SK-N-SH (cell line): ENCODE measurements at regions not wholly inside any gene's neighbourhood (a gene's known extent, or its start where the extent isn't known, plus 50 kb on each side); places are given as distances from the start of the nearest gene placed in this dataset.

Source experiments
- EZH2phosphoT487 ChIP-seq: fragments of 200-600 bp; sonication (generic); IDR thresholded peaks from 2 replicates; pipeline ENCODE4 v1.6.1; 2017; ENCODE audit warnings: low read depth, mixed run types, mild to moderate bottlenecking, antibody characterized with exemption, moderate library complexity, borderline replicate concordance
- FOXJ3 ChIP-seq: sonication (generic); formaldehyde crosslinking; IDR thresholded peaks from 2 replicates; pipeline ENCODE4 v1.5.1; 2020; ENCODE audit warnings: mild to moderate bottlenecking, missing genetic modification reagents
- FOXM1 ChIP-seq: IDR thresholded peaks from 2 replicates; pipeline ENCODE4 v1.4.0; 2012; ENCODE audit warnings: low read depth, mild to moderate bottlenecking
- GABPA ChIP-seq: IDR thresholded peaks from 2 replicates; pipeline ENCODE4 v1.4.0; 2012; ENCODE audit warnings: low read depth, mild to moderate bottlenecking
- JUND ChIP-seq: IDR thresholded peaks from 2 replicates; pipeline ENCODE4 v1.4.0; 2012
- POLR2AphosphoS5 ChIP-seq: IDR thresholded peaks from 2 replicates; pipeline ENCODE4 v1.6.1; 2012; ENCODE audit warnings: low read depth, low read length
- RAD21 ChIP-seq: IDR thresholded peaks from 2 replicates; pipeline ENCODE4 v1.6.1; 2012; ENCODE audit warnings: mild to moderate bottlenecking, low read length
- SIN3A ChIP-seq: IDR thresholded peaks from 2 replicates; pipeline ENCODE4 v1.6.1; 2012; ENCODE audit warnings: low read depth, mild to moderate bottlenecking, low read length, moderate library complexity, borderline replicate concordance
- SMC3 ChIP-seq: IDR thresholded peaks from 2 replicates; pipeline ENCODE4 v1.6.1; 2012; ENCODE audit warnings: low read depth, low read length, improper control_type of control experiment
- TAF1 ChIP-seq: IDR thresholded peaks from 2 replicates; pipeline ENCODE4 v1.6.1; 2012; ENCODE audit warnings: low read depth, mild to moderate bottlenecking, low read length, moderate library complexity, borderline replicate concordance
- TEAD4 ChIP-seq: IDR thresholded peaks from 2 replicates; pipeline ENCODE4 v1.4.0; 2012; ENCODE audit warnings: mild to moderate bottlenecking, borderline replicate concordance; ENCODE audit not compliant: insufficient read depth
- YY1 ChIP-seq: IDR thresholded peaks from 2 replicates; pipeline ENCODE4 v1.4.0; 2012; ENCODE audit warnings: low read depth, mild to moderate bottlenecking
- TF ChIP-seq, protein P1 (sequence below): fragments of 200-600 bp; sonication (generic); IDR thresholded peaks from 2 replicates; pipeline ENCODE4 v1.6.1; 2017; ENCODE audit warnings: antibody characterized with exemption, mild to moderate bottlenecking, moderate library complexity
- TF ChIP-seq, protein P2 (sequence below): IDR thresholded peaks from 2 replicates; pipeline ENCODE4 v1.4.0; 2012; ENCODE audit warnings: low read depth

DNA sequence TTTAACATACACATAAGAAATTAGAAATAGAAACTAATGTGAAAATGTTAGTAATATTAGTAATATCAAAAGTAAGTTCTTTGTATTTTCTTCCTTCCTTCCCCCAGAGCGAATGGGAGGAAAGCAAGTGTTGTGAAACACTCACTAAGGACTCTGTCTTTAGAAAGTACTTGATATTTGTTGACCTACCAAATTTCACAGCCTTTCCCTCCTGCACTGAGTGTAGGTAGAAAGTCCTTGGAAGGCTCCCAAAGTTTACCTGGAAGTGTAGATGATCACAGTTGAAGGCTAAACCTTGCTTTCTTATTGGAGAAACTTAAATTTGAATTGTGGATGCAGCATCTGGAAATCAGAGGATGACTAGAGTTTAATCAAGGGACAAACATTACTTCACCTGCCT is 1459.5 kb upstream of the SPRY2 start:
- TF ChIP-seq TAF1 (no peak), RAD21 (no peak), SMC3 (no peak), POLR2AphosphoS5 (no peak), GABPA (no peak), FOXM1 (no peak), YY1 (no peak), FOXJ3 (no peak), JUND (no peak), EZH2phosphoT487 (no peak), SIN3A (no peak), TEAD4 (no peak)
- TF ChIP-seq, protein P1, sequence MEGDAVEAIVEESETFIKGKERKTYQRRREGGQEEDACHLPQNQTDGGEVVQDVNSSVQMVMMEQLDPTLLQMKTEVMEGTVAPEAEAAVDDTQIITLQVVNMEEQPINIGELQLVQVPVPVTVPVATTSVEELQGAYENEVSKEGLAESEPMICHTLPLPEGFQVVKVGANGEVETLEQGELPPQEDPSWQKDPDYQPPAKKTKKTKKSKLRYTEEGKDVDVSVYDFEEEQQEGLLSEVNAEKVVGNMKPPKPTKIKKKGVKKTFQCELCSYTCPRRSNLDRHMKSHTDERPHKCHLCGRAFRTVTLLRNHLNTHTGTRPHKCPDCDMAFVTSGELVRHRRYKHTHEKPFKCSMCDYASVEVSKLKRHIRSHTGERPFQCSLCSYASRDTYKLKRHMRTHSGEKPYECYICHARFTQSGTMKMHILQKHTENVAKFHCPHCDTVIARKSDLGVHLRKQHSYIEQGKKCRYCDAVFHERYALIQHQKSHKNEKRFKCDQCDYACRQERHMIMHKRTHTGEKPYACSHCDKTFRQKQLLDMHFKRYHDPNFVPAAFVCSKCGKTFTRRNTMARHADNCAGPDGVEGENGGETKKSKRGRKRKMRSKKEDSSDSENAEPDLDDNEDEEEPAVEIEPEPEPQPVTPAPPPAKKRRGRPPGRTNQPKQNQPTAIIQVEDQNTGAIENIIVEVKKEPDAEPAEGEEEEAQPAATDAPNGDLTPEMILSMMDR, result no peak
- TF ChIP-seq, protein P2, sequence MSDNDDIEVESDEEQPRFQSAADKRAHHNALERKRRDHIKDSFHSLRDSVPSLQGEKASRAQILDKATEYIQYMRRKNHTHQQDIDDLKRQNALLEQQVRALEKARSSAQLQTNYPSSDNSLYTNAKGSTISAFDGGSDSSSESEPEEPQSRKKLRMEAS, result no peak
